ENCODE measurements at regions not wholly inside any gene's neighbourhood (a gene's known extent, or its start where the extent isn't known, plus 50 kb on each side); places are given as distances from the start of the nearest gene placed in this dataset.

- TF ChIP-seq POLR2A (IDR thresholded peaks at IDR 0.05) (no peak), EP300 (IDR thresholded peaks at IDR 0.05; ENCODE audit: low read depth) (no peak), POLR2AphosphoS5 (IDR thresholded peaks at IDR 0.05) (no peak), CTCF (IDR thresholded peaks at IDR 0.05) (no peak)
Observed at GRCh38 chr16:9580025-9580424, 488.6 kb downstream of the HAPSTR1 start.
